Psoas muscle (tissue), 7 donors: ENCODE measurements at regions not wholly inside any gene's neighbourhood (a gene's known extent, or its start where the extent isn't known, plus 50 kb on each side); places are given as distances from the start of the nearest gene placed in this dataset.

Experiments used
- ATAC-seq, 4 donors: fragments of 200-7000 bp; cut with Tn5 transposase; one replicate each; pipeline ENCODE4 v1.9.1; 2020; ENCODE audit warnings: moderate library complexity in 3 of 4, mild to moderate bottlenecking in 2 of 4
- DNase-seq, 2 donors: peaks; one replicate each; pipeline ENCODE4 v3.0.0-alpha.2; 2020
- H3K27ac ChIP-seq: fragments of 200-600 bp; one replicate; pipeline ENCODE4 v1.8.0; 2022
- H3K27me3 ChIP-seq, 3 donors: fragments of 200-600 bp in 1 of 3; one replicate each; pipeline versions ENCODE4 v1.6.1 to v1.8.0; 2013 to 2022; ENCODE audit warnings: low read length in 2 of 3, mild to moderate bottlenecking in 2 of 3, moderate library complexity in 1 of 3; ENCODE audit not compliant: insufficient read depth in 3 of 3
- H3K36me3 ChIP-seq, 2 donors: fragments of 200-600 bp in 1 of 2; one replicate each; pipeline versions ENCODE4 v1.6.1 to v1.8.0; 2013 to 2022; ENCODE audit warnings: low read depth in 1 of 2, mild to moderate bottlenecking in 1 of 2, moderate library complexity in 1 of 2; ENCODE audit not compliant: insufficient read depth in 1 of 2
- H3K4me1 ChIP-seq: fragments of 200-600 bp; one replicate; pipeline ENCODE4 v1.8.0; 2022
- H3K4me3 ChIP-seq: fragments of 200-600 bp; one replicate; pipeline ENCODE4 v1.8.0; 2022; ENCODE audit warnings: mild to moderate bottlenecking
- H3K9me3 ChIP-seq: fragments of 200-600 bp; one replicate; pipeline ENCODE4 v1.8.0; 2022
- WGBS, 3 donors: extraction: QIAGEN DNeasy Blood & Tissue Kit; methylation state at CpG; one replicate each; pipeline versions ENCODE4 v1.1.6 to v1.1.7; 2013; 5-methylcytosine and 5-hydroxymethylcytosine counted together
- intact Hi-C, 2 donors: fragments of 100-400 bp; cut with DNase I; formaldehyde crosslinking; loops; one replicate each; pipeline versions ENCODE4 v1.11.0 to v1.14.2; 2022
- TF ChIP-seq, protein P1 (sequence below): fragments of 200-600 bp; IDR thresholded peaks from one replicate; pipeline ENCODE4 v1.8.0; 2022; ENCODE audit warnings: antibody characterized with exemption
- donor health status: healthy with polysubstance abuse.
- donor health status: DM: no; HTN: no; CAD: no; lungs with moderate emphysema.
- donor health status: Bipolar disorder and iron deficiency.
- donor health status: healthy.
- donor health status: DM: yes; HTN: yes; CAD: no.
- donor health status: DM: no; HTN: no; CAD: no.
- donor health status: DM: yes; HTN: yes; CAD: no.

DNA sequence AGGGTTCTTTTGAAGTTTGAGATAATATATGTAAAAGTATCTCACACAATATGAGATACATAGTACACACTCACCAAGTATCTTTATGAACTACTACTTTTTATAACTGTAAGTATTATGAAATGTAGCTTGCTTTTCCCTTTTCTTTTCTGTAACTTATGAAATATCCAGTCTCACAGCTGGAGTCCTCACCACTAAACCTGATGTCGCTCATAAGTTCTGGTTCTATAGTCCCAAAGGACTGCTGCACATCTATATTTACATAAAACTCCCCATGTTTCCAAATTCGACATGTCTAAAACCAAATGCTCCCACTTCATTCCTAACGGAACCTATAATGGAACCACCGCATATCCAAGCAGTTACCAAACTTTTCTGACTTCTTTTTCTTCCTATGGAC lies 186.5 kb upstream of the SLC7A11 start:
- ATAC-seq = no peak
- Histone ChIP-seq H3K36me3 (no peaks in the 10 kb centered on the region), H3K4me1 (no peaks in the 10 kb centered on the region), H3K27me3 (no peaks in the 10 kb centered on the region), H3K4me3 (no peak overlapping the region), H3K27ac (no peak overlapping the region), H3K9me3 (no peaks in the 10 kb centered on the region)
- DNase-seq = no peak
- WGBS, 3 donors = 86 to 87% (median 86%) methylated on average over 4 of the region's 4 CpGs
- TF ChIP-seq, protein P1, sequence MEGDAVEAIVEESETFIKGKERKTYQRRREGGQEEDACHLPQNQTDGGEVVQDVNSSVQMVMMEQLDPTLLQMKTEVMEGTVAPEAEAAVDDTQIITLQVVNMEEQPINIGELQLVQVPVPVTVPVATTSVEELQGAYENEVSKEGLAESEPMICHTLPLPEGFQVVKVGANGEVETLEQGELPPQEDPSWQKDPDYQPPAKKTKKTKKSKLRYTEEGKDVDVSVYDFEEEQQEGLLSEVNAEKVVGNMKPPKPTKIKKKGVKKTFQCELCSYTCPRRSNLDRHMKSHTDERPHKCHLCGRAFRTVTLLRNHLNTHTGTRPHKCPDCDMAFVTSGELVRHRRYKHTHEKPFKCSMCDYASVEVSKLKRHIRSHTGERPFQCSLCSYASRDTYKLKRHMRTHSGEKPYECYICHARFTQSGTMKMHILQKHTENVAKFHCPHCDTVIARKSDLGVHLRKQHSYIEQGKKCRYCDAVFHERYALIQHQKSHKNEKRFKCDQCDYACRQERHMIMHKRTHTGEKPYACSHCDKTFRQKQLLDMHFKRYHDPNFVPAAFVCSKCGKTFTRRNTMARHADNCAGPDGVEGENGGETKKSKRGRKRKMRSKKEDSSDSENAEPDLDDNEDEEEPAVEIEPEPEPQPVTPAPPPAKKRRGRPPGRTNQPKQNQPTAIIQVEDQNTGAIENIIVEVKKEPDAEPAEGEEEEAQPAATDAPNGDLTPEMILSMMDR = no peak
- intact Hi-C loops = no loop called here

DNA sequence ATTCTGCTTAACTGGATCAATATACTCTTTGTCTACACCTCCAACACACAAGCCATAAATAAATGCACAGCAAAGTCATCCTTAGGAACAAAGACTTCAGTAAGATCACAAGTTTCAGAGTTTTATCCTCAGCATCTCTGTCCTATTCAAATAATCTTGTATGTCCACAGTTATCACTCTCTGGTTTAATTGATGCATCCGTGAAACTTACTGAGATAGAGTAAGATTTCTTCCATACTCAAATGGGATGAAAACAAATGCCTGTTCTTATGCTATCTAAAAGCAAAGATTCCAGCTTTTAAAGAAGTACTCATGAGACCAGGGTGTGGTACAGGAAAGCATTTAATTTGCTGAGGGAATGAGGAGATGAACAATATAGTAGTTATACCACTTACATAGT lies 184.6 kb upstream of the SLC7A11 start:
- TF ChIP-seq, protein P1 = no peak
- 88 to 96% (median 93%) methylated on average over 1 of the region's 1 CpG for WGBS, 3 donors
- intact Hi-C loops = no loop called here
- Histone ChIP-seq H3K4me3 (no peak overlapping the region), H3K9me3 (no peaks in the 10 kb centered on the region), H3K27me3 (no peaks in the 10 kb centered on the region), H3K4me1 (no peaks in the 10 kb centered on the region), H3K36me3 (no peaks in the 10 kb centered on the region), H3K27ac (no peak overlapping the region)
- DNase-seq (no peak), ATAC-seq (no peak)

DNA sequence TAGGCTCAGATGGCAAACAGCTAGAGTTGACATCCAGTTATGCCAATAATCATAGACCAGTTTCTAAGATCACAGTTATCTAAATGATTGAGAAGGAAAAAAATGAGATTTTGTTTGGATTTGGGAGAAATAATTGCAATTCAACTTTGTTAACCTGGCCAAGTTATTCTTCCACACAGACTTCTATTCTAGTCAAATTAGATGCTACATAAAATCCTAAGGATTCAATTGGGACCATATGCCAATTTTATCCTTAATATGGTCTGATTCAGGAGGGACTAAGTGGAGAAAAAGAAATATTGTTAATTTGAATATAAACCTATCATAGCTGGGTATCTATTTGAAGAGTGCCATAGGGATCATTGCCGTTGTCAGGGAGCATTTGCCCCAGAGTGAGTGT lies 178.3 kb upstream of the SLC7A11 start:
- H3K9me3 ChIP-seq = no peaks in the 10 kb centered on the region
- no peak for DNase-seq
- H3K4me3 ChIP-seq = no peak overlapping the region
- H3K27me3 ChIP-seq = no peaks in the 10 kb centered on the region
- WGBS, 3 donors = 83 to 90% (median 85%) methylated on average over 1 of the region's 1 CpG
- intact Hi-C loops = no loop called here
- no peak for ATAC-seq
- H3K4me1 ChIP-seq = no peaks in the 10 kb centered on the region
- TF ChIP-seq, protein P1 = no peak
- H3K27ac ChIP-seq = no peak overlapping the region
- no peaks in the 10 kb centered on the region for H3K36me3 ChIP-seq

DNA sequence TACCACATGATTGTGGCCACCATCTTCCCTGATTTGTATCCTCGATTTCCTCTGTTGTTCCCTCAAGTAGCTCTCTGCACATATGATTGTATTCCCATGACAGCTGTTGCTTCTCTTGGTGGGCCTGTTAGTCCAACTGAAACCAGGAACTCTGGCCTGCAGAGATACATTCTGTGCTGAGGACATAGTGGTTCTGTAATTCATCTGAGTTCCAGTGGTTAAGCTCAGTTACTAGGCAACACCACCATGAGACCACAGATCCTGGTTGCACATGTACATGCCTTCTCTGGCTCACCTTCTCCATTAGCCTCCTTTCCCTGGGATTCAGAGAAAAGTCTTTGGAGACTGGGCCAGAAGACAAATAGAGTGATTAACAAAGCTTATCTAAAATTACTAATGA lies 172.1 kb upstream of the SLC7A11 start:
- Histone ChIP-seq H3K36me3 (no peaks in the 10 kb centered on the region), H3K4me1 (no peaks in the 10 kb centered on the region), H3K4me3 (no peak overlapping the region), H3K27ac (no peak overlapping the region), H3K9me3 (no peaks in the 10 kb centered on the region), H3K27me3 (no peaks in the 10 kb centered on the region)
- TF ChIP-seq, protein P1 = no peak
- WGBS, 3 donors = 82 to 92% (median 82%) methylated on average over 1 of the region's 1 CpG
- DNase-seq = no peak
- intact Hi-C loops = no loop called here
- no peak for ATAC-seq

DNA sequence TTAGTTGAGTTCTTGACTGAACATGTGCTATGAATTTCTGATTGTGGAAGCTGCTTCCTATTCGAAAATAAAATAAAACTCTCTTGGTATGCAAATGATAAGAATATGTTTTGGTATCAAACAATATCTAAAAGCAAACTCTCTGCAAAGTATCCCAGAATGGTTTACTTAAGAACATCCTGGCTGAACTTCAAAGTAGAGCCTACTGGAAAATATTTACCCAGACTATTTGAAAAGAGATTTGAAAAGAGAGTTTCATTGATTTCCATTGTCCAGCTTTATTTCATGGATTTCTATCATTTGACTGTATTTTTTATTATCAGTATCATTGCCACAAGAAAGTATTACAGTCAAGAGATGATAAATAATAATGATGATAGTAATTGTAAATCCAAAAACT lies 171.1 kb upstream of the SLC7A11 start:
- H3K9me3 ChIP-seq = no peaks in the 10 kb centered on the region
- intact Hi-C loops = no loop called here
- no peaks in the 10 kb centered on the region for H3K27me3 ChIP-seq
- no peaks in the 10 kb centered on the region for H3K36me3 ChIP-seq
- WGBS, 3 donors = 91 to 93% (median 92%) methylated on average over 1 of the region's 1 CpG
- ATAC-seq (no peak), DNase-seq (no peak)
- TF ChIP-seq, protein P1 = no peak
- no peak overlapping the region for H3K27ac ChIP-seq
- H3K4me3 ChIP-seq = no peak overlapping the region
- H3K4me1 ChIP-seq = no peaks in the 10 kb centered on the region
